KG1 (cell line): ENCODE measurements at regions not wholly inside any gene's neighbourhood (a gene's known extent, or its start where the extent isn't known, plus 50 kb on each side); places are given as distances from the start of the nearest gene placed in this dataset.

Experiments
- DNase-seq: peaks from one replicate; lab custom pipeline; 2025; lab: John Stamatoyannopoulos, UW

GRCh38 chr10:129114588-129114987, 352.5 kb upstream of the MGMT start:
- no peak for DNase-seq

- no peak for DNase-seq
Measured at GRCh38 chr10:129116371-129116770, 350.7 kb upstream of the MGMT start.

GRCh38 chr10:129120441-129120840, 346.6 kb upstream of the MGMT start:
- DNase-seq, result no peak

- DNase-seq, result no peak
Measured at GRCh38 chr10:129122846-129123245, 344.2 kb upstream of the MGMT start.

- DNase-seq, result no peak
Measured at GRCh38 chr10:129123428-129123827, 343.6 kb upstream of the MGMT start.

DNA sequence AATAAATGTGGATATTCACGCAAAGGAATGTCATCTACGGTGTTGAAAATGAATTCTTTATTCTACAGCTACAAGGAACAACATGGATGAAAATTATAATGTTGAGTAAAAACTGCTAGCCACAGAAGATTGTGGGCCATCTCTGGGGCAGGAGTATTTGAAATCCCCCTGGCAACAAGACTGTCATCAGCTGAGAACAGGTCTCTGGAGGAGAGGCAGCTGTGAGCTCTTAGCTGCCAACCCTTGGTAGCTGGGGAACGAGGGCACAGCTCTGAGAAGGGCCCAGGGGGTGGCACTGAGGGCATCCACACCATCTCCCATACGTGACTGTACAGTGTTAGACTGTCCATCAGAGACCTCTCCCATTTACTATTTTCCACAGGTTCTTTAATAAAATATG, 340.1 kb upstream of the MGMT start:
- no peak for DNase-seq

GRCh38 chr10:129131457-129132132, 335.4 kb upstream of the MGMT start:
- DNase-seq, result no peak

DNA sequence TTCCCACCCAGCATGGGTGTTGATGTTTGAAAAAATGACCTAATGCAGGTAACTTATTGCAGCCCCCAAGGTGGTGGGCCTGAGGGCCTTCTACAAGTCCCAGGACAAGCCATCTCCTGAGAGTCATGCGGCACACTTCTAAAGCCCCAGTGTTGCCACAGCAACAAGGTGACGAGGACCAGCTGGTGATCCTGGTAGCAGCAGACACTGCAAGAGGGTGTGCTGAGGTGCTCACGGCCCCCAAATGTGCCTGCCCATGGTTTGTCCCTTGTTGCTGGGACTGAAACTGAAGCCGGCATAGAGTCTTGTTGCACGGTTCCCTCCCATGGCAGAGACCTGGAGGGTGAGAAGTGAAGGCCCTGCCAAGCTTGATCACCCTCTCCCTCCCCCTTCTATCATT, 333.2 kb upstream of the MGMT start:
- no peak for DNase-seq

- no peak for DNase-seq
Measured at GRCh38 chr10:129134371-129134770, 332.7 kb upstream of the MGMT start.

DNA sequence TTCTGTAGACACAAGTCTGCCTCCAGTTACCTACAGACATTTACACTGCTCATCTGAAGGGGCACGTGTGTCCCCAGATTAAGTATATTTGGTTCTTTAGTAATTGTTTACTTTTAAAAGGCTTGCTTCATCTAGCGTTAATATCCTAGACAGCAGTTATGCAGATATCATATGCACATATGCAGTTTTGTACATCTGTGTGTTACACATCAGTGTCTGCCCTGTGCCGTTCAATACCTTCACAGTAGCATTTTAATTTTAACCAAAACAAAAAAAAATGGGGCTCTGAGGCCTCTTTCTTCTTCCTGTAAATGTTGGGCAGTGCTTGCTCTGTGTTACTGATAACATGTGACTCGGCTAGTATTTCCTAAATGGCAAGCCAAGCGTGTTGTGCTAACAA, 331.4 kb upstream of the MGMT start:
- DNase-seq, result no peak

GRCh38 chr10:129136074-129136473, 331.0 kb upstream of the MGMT start:
- DNase-seq, result no peak

DNA sequence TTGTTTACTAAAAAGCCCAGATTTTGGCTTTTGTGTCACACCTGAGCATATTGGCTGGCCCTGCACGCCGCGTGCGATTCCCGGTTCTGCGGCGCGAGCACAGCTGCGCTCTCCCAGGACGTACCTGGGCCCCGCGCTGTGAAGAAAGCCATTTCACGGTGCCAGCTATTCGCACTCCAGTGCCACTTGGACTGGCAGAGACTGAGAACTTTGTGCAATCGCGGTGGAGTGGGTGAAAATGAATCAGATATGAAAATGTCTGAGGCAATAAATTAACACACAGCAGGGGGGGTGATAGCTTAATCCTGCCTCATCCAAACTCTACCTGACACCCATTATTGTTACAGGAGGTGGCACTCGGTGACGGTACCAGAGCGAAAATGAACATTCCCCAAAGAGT, 330.1 kb upstream of the MGMT start:
- no peak for DNase-seq

GRCh38 chr10:129140921-129141885, 325.8 kb upstream of the MGMT start:
- DNase-seq, result no peak

- no peak for DNase-seq
Measured at GRCh38 chr10:129151281-129151680, 315.8 kb upstream of the MGMT start.

DNA sequence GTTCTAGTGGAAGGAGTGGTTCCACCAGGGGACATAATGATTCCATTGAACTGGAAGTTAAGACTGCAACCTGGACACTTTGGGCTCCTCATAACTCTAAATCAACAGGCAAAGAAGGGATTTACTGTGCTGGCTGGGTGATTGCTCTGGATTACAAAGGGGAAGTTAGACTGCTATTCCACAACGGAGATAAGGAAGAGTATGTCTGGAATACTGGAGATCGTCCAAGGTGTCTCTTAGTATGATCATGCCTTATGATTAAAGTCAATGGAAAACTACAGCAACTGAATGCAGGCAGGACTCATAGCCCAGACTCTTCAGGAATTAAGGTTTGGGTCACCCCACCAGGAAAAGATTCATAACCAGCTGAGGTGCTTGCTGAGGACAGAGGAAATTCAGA, 310.6 kb upstream of the MGMT start:
- DNase-seq, result no peak

- no peak for DNase-seq
Measured at GRCh38 chr10:129157185-129157584, 309.9 kb upstream of the MGMT start.

- no peak for DNase-seq
Measured at GRCh38 chr10:129161150-129161549, 305.9 kb upstream of the MGMT start.

DNA sequence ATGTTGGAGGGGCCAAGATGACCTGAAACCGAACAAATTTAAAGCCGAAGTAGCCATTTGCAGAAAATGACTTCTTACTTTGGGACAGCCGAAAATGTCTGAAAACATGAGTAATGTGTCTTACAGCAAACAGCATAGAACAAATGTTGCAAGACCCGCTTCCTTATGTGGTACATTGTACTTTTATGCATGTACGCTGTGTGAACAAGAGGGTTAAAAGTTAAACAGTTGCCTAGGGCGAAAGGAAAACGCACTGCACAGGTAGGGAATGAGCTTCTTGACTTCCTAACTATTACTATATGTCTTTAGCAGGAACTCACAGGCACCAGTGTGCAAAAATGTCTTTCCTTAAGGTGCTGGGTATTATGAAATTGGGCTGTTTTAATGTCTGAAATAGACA, 303.5 kb upstream of the MGMT start:
- DNase-seq, result no peak

DNA sequence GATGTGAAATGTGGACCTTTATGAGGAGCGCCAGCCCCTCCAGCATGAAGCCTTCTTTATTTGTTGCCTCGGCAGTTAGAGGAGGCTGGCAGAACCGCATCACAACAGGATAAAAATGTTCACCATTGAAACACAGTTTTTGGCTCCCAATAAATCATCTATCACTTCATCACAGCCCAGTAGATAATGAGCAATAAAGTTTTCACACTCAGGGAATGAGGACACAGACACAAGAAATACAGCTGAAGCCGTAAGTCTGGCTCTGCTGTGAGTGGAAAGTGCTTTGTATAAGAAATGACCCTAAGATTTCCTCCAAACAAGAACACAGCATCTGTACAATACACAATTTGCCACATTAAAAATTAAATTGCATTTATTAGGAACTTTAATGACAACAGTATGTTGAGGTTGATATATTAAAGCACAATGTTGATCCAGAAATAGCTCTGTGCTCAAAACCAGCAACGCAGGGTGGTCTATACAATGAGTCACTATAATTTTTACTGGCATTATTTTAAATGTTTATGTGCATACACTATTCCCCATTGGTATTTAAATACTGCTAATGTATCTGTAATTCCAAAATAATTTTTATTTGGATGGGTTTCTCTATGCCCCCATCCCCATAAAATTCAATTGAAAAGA, 301.8 kb upstream of the MGMT start:
- no peak for DNase-seq

- no peak for DNase-seq
Measured at GRCh38 chr10:129165770-129166169, 301.3 kb upstream of the MGMT start.

DNA sequence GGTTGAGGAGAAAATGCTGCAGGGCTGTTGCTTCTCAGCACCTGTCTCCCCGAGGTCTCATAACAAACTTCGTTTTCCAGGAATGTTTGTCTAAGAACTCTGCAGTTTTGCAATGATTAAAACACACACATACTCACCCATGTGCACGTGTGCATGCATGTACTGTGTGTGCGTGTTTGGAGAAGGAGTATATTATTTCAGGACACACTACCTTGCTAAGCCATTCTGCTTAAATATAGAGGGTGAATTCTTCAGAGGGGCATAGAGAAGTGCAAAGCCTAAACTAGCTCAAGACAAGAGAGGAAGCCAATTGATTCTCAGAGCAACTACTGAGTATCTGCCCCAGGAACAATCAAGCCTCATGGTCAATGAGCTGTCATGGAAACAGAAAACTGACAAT, 298.4 kb upstream of the MGMT start:
- DNase-seq, result no peak

GRCh38 chr10:129169115-129169514, 297.9 kb upstream of the MGMT start:
- no peak for DNase-seq

DNA sequence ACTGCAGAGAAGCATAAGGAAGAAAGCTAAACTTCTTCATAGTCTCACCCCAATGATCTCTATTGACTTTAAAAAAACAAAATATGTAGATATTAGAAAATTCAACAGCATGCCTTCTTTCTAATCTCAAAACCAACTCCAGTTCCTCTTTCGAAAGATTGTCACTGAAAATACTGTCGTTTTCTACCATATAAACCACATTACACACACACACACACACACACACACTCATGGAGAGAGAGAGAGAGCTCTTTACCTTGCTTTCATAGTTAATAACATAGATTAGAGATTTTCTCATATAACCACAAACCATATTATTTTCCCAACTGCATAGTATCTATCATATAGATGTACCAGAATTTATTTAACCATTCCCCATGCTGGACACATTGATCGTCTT, 296.2 kb upstream of the MGMT start:
- no peak for DNase-seq
